ENCODE measurements at regions not wholly inside any gene's neighbourhood (a gene's known extent, or its start where the extent isn't known, plus 50 kb on each side); places are given as distances from the start of the nearest gene placed in this dataset.

DNA sequence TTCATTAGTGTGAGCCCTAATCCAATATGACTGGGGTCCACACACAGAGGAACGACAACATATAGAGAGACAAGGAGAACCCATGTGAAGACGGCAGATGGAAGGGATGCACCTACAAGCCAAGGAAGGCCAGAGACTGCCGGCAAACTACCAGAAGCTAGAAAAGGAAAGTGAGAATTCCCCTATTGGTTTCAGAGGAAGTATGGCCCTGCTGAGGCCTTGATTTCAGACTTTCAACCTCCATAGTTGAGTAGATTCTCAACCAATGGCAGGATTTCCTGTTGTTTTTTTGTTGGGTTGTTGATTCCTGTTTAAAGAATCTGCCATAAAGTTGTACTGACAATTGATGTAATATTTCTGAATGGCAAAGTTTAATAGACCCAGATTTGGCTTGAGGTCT lies 241.5 kb downstream of the SATB2 start:
- TF ChIP-seq YY1 (IDR thresholded peaks at IDR 0.05; ENCODE audit: low read depth), result no peak
- TF ChIP-seq CEBPB (IDR thresholded peaks at IDR 0.05), result no peak
- TF ChIP-seq ZBTB7A (IDR thresholded peaks at IDR 0.05; ENCODE audit: low read depth), result no peak
- TF ChIP-seq, protein P1, sequence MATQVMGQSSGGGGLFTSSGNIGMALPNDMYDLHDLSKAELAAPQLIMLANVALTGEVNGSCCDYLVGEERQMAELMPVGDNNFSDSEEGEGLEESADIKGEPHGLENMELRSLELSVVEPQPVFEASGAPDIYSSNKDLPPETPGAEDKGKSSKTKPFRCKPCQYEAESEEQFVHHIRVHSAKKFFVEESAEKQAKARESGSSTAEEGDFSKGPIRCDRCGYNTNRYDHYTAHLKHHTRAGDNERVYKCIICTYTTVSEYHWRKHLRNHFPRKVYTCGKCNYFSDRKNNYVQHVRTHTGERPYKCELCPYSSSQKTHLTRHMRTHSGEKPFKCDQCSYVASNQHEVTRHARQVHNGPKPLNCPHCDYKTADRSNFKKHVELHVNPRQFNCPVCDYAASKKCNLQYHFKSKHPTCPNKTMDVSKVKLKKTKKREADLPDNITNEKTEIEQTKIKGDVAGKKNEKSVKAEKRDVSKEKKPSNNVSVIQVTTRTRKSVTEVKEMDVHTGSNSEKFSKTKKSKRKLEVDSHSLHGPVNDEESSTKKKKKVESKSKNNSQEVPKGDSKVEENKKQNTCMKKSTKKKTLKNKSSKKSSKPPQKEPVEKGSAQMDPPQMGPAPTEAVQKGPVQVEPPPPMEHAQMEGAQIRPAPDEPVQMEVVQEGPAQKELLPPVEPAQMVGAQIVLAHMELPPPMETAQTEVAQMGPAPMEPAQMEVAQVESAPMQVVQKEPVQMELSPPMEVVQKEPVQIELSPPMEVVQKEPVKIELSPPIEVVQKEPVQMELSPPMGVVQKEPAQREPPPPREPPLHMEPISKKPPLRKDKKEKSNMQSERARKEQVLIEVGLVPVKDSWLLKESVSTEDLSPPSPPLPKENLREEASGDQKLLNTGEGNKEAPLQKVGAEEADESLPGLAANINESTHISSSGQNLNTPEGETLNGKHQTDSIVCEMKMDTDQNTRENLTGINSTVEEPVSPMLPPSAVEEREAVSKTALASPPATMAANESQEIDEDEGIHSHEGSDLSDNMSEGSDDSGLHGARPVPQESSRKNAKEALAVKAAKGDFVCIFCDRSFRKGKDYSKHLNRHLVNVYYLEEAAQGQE (IDR thresholded peaks at IDR 0.05; ENCODE audit: low read depth), result no peak
- no peak for TF ChIP-seq EP300 (IDR thresholded peaks at IDR 0.05; ENCODE audit: borderline replicate concordance)
- TF ChIP-seq TAF1 (IDR thresholded peaks at IDR 0.05; ENCODE audit: low read depth), result no peak
- no peak for TF ChIP-seq FOXM1 (IDR thresholded peaks at IDR 0.05; ENCODE audit: borderline replicate concordance, low read depth)
- TF ChIP-seq, protein P2, sequence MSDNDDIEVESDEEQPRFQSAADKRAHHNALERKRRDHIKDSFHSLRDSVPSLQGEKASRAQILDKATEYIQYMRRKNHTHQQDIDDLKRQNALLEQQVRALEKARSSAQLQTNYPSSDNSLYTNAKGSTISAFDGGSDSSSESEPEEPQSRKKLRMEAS (IDR thresholded peaks at IDR 0.05), result no peak
- TF ChIP-seq TEAD4 (IDR thresholded peaks at IDR 0.05), result no peak
- TF ChIP-seq NFIC (IDR thresholded peaks at IDR 0.05), result no peak
- TF ChIP-seq CREB1 (IDR thresholded peaks at IDR 0.05; ENCODE audit: low read depth), result no peak
- no peak for TF ChIP-seq RAD21 (IDR thresholded peaks at IDR 0.05; ENCODE audit: low read depth)

DNA sequence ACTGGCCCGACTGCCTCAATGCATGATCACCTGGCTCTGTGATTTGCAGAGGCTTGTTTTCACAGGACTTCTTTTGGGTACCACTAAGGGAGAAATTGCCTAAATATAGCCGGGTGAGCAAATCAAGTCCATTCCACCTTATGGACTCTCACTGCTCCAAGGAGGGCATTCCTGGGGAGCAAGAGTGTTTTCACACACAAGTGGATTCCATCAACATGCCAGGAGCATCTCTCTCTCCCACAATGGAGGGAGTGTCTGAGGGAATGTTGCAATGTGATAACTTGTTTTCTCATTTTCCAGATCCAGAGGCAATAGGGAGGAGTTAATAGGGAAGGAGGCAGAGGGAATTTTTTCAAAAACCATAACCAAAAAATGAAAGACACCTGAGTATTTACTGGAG lies 250.7 kb downstream of the SATB2 start:
- TF ChIP-seq, protein P1 (IDR thresholded peaks at IDR 0.05; ENCODE audit: low read depth), result no peak

DNA sequence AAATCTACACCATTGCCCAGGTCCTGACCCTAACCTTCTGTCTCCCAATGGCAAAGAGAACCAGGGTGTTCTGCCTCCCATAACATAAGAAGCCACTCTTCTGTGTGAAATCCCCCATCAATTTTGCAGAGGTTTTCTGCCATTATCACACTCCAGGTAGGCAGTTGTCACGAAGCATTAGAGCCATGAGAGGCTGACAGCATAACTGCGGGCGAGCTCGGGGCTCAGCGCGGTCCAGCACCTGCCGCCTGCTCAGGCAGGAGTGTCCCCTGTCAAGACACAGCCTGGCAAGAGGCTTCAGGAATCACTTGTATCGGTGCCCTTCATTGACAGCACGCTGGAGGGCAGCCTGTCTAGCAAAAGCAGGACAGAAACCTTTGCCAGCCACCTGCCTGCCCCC lies 251.2 kb downstream of the SATB2 start:
- TF ChIP-seq NFIC (IDR thresholded peaks at IDR 0.05), result no peak
- TF ChIP-seq EGR1 (IDR thresholded peaks at IDR 0.05), result no peak
- TF ChIP-seq TAF1 (IDR thresholded peaks at IDR 0.05; ENCODE audit: low read depth), result no peak
- no peak for TF ChIP-seq CEBPB (IDR thresholded peaks at IDR 0.05)
- no peak for TF ChIP-seq TCF12 (IDR thresholded peaks at IDR 0.05; ENCODE audit: low read depth)
- TF ChIP-seq, protein P1 (IDR thresholded peaks at IDR 0.05; ENCODE audit: low read depth), result no peak
- no peak for TF ChIP-seq RAD21 (IDR thresholded peaks at IDR 0.05; ENCODE audit: low read depth)
- TF ChIP-seq FOXM1 (IDR thresholded peaks at IDR 0.05; ENCODE audit: borderline replicate concordance, low read depth), result no peak
- TF ChIP-seq CREB1 (IDR thresholded peaks at IDR 0.05; ENCODE audit: low read depth), result no peak
- TF ChIP-seq ZBTB7A (IDR thresholded peaks at IDR 0.05; ENCODE audit: low read depth), result no peak
- TF ChIP-seq, protein P2 (IDR thresholded peaks at IDR 0.05), result no peak
- TF ChIP-seq TEAD4 (IDR thresholded peaks at IDR 0.05), result no peak
- TF ChIP-seq, protein P3, sequence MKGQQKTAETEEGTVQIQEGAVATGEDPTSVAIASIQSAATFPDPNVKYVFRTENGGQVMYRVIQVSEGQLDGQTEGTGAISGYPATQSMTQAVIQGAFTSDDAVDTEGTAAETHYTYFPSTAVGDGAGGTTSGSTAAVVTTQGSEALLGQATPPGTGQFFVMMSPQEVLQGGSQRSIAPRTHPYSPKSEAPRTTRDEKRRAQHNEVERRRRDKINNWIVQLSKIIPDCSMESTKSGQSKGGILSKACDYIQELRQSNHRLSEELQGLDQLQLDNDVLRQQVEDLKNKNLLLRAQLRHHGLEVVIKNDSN (IDR thresholded peaks at IDR 0.05), result no peak
- no peak for TF ChIP-seq YY1 (IDR thresholded peaks at IDR 0.05; ENCODE audit: low read depth)
- no peak for TF ChIP-seq EP300 (IDR thresholded peaks at IDR 0.05; ENCODE audit: borderline replicate concordance)

DNA sequence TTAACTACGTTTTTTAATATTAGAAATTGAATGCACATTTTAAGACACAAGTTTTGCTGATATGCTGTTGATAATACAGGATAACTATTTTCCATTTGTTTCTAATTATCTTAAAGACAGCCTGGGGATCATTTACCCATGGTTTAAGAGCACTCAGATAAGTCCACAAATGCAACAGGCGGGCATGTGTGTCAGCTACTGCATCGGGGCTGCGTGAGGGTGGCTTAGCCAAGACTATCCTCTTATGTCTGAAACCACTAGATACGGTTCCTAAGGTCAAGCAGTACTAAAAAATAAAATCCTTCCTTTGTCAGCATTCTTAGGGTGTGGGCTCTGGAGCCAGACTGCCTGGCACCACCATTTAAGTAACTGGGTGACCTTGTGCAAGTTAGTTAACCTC lies 254.8 kb downstream of the SATB2 start:
- no peak for TF ChIP-seq TAF1 (IDR thresholded peaks at IDR 0.05; ENCODE audit: low read depth)
- no peak for TF ChIP-seq NFIC (IDR thresholded peaks at IDR 0.05)
- no peak for TF ChIP-seq EP300 (IDR thresholded peaks at IDR 0.05; ENCODE audit: borderline replicate concordance)

DNA sequence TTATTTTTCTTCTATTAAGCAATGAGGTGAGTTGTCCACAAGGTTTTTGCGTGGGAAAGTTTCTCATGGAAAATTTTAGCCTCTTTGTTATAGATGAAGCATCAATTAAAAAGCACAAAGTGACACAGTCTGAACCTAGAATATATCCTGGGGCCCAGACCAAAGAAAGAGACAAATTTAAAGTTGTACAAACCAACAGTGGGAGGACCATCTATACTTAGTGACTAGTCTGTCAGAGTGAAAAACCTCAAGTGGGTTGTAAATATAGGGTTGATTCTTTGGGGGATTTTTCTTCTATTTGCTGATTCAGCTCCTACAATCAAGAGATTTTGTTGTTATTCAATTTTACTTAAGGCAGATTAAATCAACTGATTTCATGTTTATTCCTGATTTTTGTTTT lies 256.2 kb downstream of the SATB2 start:
- no peak for TF ChIP-seq YY1 (IDR thresholded peaks at IDR 0.05; ENCODE audit: low read depth)
- TF ChIP-seq EGR1 (IDR thresholded peaks at IDR 0.05), result no peak
- TF ChIP-seq CEBPB (IDR thresholded peaks at IDR 0.05), result no peak
- no peak for TF ChIP-seq TAF1 (IDR thresholded peaks at IDR 0.05; ENCODE audit: low read depth)
- no peak for TF ChIP-seq CREB1 (IDR thresholded peaks at IDR 0.05; ENCODE audit: low read depth)

DNA sequence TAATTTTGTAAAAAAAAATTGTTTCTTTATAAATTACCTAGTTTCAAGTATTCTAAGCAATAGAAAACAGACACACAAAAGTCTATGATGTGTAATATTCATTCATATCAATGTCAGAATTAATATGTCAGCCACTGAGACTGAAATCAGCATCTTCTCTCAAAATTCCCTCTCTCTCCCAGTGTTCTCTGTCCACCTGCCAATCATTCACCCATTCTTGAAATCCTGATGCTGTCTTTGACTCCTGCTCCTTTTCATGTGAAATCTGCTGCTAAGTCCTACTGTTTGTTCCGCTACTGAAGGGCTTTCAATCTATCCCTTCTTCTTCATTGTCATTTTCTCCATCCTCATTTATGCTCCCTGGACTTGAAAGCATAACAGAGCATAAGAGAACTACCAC lies 257.9 kb downstream of the SATB2 start:
- TF ChIP-seq EGR1 (IDR thresholded peaks at IDR 0.05) (no peak), FOXM1 (IDR thresholded peaks at IDR 0.05; ENCODE audit: borderline replicate concordance, low read depth) (no peak), TAF1 (IDR thresholded peaks at IDR 0.05; ENCODE audit: low read depth) (no peak), RAD21 (IDR thresholded peaks at IDR 0.05; ENCODE audit: low read depth) (no peak), CREB1 (IDR thresholded peaks at IDR 0.05; ENCODE audit: low read depth) (no peak), EP300 (IDR thresholded peaks at IDR 0.05; ENCODE audit: borderline replicate concordance) (no peak), NFIC (IDR thresholded peaks at IDR 0.05) (no peak), TCF12 (IDR thresholded peaks at IDR 0.05; ENCODE audit: low read depth) (no peak), ZBTB7A (IDR thresholded peaks at IDR 0.05; ENCODE audit: low read depth) (no peak), CEBPB (IDR thresholded peaks at IDR 0.05) (no peak), TEAD4 (IDR thresholded peaks at IDR 0.05) (no peak)
- TF ChIP-seq, protein P3 (IDR thresholded peaks at IDR 0.05), result no peak
- TF ChIP-seq, protein P2 (IDR thresholded peaks at IDR 0.05), result no peak
- TF ChIP-seq, protein P1 (IDR thresholded peaks at IDR 0.05; ENCODE audit: low read depth), result no peak

Measured in Ishikawa (cell line).